GM21528 (cell line): ENCODE measurements at regions not wholly inside any gene's neighbourhood (a gene's known extent, or its start where the extent isn't known, plus 50 kb on each side); places are given as distances from the start of the nearest gene placed in this dataset.
"Not testable (repeated sequence)": the region's sequence is repeated elsewhere in the genome, so short reads cannot be mapped to it uniquely, and the experiment has no call there.

Experiments
- ATAC-seq: cut with Tn5 transposase; IDR thresholded peaks from one replicate; pipeline ENCODE4 v1.9.1; 2021; ENCODE audit warnings: mild to moderate bottlenecking, moderate library complexity; ENCODE audit not compliant: unreplicated experiment, low FRiP score

DNA sequence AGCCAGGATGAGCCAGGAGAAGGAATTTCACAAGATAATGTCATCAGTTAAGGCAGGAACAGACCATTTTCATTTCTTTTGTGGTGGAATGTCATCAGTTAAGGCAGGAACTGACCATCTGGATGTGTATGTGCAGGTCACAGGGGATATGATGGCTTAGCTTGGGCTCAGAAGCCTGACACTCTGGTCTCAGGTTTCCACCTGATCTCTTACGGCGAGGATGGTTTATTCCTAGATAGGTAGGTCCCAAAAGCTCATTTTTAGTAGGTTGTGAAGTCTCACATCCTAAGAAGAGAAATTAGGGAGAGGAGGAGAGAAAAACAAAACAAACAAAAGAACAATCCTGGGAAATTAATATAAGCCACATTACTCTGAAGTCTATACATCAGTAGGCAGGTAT is 311.7 kb upstream of the RGS17 start:
- not testable (repeated sequence) for ATAC-seq

DNA sequence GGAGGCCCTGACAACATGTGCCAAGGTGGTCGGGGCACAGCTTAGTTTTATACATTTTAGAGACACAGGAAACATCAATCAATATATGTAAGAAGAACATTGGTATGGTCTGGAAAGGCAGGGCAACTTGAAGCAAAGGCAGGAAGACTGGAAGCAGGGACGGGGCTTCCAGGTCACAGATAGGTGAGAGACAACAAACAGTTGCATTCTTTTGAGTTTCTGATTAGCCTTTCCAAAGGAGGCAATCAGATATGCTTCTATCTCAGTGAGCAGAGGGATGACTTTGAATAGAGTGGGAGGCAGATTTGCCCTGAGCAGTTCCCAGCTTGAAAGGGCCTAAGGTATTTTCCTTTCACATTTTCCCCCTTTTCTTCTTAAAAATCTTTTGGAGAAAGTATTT is 311.0 kb upstream of the RGS17 start:
- no peak for ATAC-seq

DNA sequence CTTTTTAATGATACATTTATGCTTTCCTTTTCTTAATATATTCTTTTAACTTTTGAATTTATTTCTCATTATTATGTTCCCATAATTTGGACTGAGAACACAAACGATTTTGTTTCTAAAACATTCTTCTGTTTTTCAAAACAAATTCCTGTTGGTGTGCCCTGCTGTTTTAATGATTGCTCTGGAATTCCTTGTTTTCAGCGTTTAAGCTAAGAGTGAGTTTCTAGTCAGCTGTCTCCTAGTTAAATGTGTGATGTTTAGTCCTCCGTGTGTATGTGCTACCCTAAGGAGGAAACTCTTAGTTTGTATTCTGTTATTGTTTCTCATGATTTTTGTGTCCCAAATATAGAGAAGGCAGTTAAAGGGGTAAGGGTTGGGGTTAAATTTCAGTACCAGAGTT is 306.1 kb upstream of the RGS17 start:
- no peak for ATAC-seq

DNA sequence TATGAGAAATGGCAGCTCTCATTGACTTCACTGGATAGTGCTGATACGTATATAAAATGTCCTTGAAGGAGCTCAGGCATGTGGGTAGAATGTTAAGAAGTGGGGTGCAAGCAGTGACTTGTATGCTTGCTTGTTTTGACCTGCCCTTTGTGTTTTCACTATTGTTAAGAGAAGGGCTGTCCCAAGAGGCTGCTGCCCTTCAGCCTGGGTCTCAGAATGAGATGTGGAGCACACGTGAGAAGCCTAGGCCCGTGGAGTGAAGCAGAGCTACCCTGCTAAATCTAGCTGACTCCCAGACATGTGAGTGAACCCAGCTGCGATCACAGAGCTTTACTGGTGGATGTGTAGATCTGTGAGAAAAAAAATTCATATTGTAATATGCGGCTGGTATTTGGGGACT is 305.3 kb upstream of the RGS17 start:
- no peak for ATAC-seq

DNA sequence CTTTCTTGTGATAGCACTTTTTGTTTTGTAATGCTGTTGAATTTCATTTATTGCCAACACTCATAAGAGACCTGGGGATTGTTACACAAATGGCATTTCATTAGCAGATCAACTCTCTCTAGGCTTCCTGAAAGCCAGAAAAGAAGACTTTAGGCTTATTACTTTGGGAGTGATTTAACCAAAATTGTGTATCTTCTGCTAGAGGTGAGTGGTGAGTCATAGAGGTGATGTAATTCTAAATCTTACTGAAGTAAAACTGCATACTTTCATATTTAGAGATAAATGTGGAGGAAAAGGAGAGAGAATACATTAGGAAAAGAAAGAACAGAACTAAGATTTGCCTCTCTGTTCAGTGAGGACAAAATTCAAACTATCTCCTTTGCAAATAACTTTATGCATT is 304.7 kb upstream of the RGS17 start:
- no peak for ATAC-seq

DNA sequence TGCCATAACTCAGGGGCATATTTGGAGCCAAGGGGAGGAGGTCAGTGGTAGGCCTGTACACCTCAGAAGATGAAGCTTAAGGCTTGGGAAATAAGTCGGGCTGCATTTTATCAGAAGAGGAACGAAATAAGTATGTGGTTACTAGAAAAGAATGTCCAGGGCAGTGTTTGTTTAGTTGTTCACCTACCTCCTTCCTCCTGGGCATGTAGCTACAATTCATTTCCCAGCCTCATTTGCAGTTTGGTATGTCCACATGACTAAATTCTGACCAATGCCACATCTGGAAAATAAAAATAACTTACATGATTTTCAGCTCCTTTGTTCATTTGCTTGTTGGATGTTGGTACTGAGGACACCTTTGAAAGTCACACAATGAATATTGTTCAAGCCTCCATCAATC is 294.5 kb upstream of the RGS17 start:
- ATAC-seq, result no peak

DNA sequence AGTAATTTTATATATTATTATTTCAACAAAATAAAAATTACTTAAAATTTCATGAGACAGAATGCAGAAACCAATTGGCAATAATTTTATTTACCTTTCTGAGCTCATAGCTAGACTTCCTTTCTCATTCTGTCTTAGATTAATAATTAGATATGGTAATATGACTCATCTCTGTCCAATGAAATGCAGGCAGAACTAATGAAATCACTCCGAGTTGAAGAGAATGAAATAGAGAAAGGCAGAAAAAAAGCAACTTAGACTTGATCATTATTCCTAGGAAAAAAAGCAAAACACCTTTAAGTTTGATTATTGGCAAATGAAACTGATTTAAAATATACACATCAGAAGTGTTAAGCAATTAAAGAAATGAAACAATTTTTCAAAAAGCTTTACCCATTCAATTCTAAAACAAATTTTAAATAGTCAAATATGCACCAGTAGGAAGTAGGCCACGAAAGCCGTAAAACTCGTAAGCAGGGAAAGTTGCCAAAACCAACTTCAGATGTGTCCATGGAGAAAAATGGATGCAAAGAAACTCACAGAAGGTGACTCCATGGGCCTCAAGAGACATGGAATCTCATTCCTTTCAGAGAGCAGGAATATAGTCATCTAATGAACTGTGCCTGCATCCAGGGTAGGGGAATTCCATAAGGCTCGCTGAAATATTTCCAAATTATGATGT is 293.8 kb upstream of the RGS17 start:
- no peak for ATAC-seq

DNA sequence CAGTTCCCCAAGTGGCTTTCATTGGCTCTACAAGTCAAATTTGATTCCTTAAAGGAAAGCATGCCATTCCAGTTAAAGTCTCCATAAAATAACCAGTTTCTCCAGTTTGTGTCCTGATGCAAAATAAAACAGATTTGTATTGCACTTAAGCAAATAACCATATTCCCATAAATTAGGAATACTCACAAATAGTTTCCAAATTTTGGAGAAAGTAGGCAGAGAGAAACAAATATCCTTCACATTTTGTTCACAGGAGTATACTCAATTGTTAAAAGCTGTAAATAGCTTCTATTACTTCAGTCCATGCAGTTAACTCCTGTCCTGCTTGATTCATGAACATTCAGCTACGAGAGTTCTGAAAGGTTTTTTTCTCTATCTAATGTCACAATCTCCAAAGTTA is 281.4 kb upstream of the RGS17 start:
- ATAC-seq, result no peak

DNA sequence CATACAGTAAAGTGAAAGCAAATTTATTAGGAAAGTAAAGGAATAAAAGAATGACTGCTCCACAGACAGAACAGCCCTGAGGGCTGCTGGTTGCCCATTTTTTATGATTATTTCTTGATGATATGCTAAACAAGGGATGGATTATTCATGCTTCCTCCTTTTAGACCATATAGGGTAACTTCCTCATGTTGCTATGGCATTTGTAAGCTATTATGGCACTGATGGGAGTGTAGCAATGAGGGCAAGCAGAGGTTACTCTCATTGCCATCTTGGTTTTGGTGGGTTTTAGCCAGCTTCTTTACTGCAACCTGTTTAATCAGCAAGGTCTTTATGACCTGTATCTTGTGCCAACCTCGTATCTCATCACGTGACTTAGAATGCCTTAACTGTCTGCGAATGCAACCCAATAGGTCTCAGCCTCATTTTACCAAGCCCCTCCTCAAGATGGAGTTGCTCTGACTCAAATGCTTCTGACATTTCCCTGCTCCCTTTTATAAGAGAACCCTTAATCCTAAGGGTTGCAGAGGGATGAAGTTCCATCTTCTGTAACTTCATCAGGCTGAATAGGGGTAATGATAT is 280.1 kb upstream of the RGS17 start:
- no peak for ATAC-seq

DNA sequence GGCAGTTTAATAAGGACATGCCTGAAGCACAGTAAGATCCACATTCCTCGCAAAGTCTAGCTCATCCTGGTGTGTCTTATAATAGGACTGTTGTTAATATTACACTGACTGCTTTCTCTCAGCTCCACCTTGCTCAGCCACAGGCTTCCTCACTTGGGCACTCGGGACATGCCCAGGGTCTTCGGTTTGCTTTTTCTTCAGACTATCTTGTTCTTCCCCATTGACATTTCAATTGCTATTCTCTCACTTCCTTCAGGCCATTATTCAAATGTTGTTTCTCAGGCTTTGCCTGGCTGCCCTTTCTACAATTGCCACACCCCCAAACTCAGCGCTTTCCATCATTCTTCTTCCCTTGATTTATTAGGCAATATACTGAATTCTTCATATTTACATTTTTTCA is 274.8 kb upstream of the RGS17 start:
- ATAC-seq, result no peak

DNA sequence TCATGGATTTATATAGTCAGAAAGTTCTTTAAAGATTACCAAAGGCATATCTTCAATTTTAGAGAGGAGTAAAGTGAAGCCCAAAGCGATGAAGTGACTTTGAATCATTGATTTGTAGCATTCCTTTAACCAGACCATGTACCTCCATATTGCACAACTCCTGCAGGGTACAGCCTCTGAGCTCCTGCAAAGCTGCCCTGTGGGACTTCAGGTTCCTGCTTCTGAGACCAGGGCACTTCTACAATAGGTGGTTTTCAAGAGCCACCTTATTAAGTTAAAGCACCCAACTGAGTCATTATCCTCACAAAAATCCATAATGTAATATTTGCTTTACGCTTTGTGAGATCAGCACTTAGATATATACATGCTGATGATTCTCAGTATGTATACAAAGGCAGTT is 270.7 kb upstream of the RGS17 start:
- ATAC-seq, result no peak

DNA sequence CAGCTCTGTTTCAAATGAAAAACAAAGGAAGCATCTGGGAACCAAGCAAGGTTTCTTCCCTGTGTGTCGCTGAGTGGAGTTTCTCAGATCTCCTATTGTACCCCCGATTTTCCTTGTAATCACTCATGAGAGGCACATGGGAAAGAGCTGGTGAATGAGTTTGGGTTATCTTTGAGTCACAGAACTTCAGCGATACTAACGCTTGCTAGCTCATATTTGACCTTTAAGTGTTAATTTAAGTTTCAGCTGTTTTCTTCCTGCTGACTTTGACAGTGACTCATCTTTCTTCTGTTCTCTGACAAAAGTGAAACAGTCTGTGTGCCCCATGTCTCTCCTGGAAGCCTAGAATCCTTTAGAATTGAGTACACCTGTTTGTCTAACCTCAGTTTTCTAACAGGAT is 261.1 kb upstream of the RGS17 start:
- no peak for ATAC-seq

DNA sequence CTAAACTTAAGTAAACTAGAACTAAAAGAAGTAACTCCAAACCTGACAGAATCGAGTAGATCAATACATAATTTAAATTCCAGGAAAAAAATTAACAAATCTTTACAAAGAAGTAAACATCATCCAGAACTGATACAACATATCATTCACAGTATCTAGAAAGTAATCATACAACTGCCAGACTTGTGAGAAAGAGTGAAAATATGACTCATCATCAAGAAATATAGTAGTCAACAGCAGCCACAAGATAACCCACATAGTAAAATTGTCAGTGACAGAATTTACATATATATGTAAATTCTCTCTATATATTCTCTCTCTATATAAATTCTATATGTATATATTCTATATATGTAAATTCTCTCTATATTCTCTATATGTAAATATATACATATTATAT is 242.8 kb upstream of the RGS17 start:
- ATAC-seq, result no peak

DNA sequence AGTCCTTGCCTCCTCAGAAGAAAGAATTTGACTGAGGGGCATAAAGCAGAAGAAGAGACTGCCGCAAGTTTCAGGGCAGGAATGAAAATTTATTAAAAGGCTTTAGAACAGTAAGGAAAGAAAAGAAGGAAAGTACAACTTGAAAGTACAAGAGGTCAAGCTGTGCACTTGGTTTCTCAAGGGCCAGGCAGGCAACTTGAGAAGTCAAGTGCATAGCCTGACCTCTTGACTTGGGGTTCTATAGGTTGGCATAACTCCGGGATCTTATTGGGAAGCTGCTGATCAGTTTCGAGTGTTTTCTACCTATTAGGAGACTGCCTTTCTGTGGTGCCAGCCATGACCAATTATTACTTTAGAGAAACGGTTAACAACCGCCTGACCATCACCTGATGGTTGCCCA is 237.0 kb upstream of the RGS17 start:
- ATAC-seq, result no peak

DNA sequence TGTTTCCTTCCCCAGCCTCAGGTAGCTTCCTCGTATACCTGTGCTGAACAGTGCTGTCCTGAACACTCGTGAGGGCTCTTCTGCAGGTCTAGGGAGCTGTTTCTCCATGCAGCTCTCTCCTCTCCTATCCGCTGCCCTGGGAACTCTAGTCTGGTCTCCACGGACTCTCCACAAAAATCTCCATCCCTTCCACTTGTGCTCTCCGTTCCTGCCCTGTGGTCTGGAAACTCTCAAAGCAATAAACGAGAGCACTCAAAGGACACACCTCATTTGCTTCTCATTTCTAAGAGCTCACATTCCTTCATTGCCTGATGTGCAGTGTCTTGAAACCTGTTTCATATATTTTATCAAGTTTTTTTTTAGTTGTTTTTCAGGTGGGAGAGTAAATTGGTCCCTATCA is 235.9 kb upstream of the RGS17 start:
- no peak for ATAC-seq

DNA sequence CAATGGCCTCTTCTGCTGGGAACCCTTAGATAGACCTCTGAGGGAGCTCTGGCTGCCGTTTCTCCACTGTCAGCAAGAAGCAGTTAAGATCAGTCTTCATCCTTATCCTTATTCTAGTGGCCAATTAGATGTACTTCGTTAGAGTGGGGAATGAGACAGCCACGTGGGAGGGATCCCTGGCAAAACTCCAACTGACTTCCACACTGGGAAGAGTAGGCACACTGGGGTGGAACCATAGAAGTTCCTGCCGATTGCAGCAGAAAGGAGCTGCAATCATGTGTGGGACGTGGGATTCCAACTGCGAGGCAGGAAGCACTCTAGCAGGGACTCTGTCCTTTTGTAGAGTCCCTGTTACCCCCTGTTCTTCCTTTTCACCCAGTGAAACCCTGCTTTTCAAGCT is 226.3 kb upstream of the RGS17 start:
- ATAC-seq, result no peak

DNA sequence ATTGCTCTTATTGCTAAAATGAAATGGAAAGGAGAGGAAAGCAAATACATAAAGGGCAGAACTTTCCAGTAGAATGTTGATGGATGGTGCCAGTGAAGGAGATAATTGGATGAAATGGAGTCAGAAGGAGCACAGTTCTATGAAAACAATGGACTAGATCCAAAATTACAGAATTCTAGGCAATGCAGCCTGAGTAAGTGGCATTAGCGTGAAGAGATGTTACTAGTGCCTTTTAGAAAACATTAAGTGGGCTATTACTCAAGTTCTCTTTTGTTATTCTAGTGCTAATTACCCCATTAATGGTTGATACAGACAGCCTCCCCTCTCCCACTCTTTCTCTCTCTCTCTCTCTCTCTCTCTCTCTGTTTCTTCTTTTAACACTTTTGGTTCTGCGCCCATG is 209.5 kb upstream of the RGS17 start:
- ATAC-seq, result no peak

DNA sequence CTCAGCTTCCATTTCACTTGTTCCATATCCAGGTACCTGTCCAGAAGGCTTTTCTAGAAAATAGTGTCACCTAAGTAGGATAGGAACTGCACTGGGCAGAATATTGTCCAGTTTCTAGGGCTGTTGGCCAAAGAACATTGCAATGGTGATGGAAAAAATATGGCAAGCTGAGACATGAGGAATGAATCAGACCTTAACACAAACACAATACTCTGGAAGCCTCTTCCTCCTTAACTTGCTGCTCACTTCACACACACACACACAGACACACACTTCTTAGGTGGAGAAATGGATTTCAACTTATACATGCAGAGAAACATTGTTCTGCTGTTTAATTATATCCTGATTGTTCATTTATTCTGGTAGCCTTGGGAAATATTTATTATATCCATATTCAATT is 203.0 kb upstream of the RGS17 start:
- ATAC-seq, result no peak

DNA sequence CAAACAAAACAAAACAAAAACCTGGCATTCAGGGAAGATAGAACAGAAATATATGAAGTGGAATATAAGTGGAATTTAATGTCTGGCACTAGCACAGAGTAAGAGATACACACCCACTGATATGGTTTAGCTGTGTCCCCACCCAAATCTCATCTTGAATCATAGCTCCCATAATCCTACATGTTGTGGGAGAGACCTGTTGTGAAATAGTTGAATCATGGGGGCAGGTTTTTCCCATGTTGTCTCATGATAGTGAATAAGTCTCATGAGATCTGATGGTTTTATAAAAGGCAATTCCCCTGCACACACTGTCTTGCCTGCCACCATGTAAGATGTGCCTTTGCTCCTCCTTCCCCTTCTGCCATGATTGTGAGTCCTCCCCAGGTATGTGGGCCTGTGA is 200.1 kb upstream of the RGS17 start:
- not testable (repeated sequence) for ATAC-seq

DNA sequence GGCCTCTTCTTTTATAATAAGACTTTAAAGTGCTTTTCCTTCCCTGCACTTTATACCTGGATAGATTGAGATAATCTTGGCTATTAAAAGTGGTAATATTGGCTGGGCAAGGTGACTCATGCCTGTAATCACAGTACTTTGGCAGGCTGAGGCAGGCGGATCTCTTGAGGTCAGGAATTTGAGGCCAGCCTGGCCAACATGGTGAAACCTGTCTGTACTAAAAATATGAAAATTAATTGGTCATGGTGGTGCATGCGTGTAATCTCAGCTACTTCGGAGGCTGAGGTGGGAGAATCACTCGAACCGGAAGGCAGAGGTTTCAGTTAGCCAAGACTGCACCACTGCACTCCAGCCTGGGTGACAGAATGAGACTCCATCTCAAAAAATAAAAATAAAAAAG is 197.1 kb upstream of the RGS17 start:
- no peak for ATAC-seq

DNA sequence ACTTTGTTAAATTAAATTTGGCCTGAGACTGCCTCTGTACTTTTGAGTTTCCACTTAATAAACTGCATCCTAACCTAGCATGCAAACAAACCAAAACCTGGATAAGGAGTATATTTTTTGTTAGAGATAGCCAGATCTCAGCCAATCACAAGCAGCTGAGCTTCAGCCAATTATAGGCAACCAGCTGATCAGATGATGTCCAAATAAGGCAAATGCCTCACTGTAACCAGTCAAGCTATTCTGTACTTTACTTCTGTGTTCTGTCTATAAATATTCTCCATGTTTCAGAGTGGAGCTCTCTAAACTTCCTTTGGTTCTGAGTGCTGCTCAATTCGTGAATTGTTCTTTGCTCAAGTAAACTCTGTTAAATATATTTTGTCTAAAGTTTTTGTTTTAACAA is 194.6 kb upstream of the RGS17 start:
- no peak for ATAC-seq

DNA sequence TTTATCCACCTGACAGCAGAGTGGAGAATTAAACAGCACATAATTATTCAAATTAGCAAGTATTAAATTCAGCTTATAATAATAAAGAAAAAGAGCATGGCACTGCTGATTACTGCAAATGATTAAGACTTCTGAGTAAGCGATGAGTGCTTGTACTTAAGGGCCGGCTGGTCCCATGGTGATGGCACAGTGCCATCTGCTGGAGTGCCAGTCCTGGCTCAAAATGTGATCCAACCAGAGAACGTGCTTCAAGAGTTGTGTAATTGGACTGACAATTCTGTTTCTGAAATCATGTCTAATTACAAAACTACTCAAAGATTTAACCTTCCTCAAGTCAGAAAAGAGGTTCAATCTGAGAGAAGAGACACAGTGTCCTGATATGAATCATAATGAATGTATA is 181.6 kb upstream of the RGS17 start:
- ATAC-seq, result no peak

DNA sequence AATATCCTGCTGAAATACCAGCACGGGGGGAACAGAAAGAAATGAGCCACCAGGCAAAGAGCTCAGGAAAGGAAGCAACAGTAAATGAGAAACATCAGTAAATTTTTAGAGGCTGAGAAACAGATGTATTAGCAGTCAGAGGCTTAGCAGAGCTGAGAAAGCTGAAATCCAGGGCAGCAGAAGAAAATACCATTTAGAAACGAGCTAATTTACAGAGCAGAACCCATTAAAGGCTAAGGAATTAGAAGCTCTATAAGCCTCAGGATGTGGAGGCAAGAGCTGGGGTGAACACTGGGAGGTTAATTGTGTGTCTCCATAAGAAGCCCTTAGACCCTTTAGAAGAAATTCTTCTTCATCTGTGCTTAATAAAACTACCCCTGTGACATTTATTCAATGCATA is 178.6 kb upstream of the RGS17 start:
- no peak for ATAC-seq
